Hindlimb muscle (tissue), 1 donor: ENCODE measurements at regions not wholly inside any gene's neighbourhood (a gene's known extent, or its start where the extent isn't known, plus 50 kb on each side); places are given as distances from the start of the nearest gene placed in this dataset.
A peak's percentile ranks its signal among the peaks of the same experiment; 100 is the strongest.
"Not testable (repeated sequence)": the region's sequence is repeated elsewhere in the genome, so short reads cannot be mapped to it uniquely, and the experiment has no call there.

Experiments used
- DNase-seq: peaks from one replicate; pipeline ENCODE4 v3.0.0-alpha.2; 2013

GRCh38 chr9:41367301-41367700, 178.2 kb upstream of the ZNG1F start:
- DNase-seq, result not testable (repeated sequence)

DNA sequence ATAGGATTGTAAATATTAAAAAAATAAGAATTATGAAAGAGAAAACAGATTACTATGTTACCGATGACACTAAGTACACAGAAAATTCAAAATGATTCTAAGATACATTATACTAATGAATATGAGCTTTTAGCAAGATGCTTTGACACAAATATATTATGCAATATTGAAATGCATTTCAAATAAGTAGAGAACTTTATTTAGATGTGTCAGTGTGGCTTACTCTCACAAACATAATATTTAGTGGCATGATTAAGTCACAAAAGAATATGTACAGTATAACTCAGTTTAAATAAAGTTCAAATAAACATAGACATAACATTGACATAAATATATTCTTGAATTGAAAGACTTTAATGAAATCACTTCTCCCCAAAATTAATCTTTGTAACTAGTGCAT, 172.7 kb upstream of the ZNG1F start:
- DNase-seq, result not testable (repeated sequence)

- DNase-seq, result peak; percentile 42
Measured at GRCh38 chr9:41359116-41359515, 170.0 kb upstream of the ZNG1F start.

DNA sequence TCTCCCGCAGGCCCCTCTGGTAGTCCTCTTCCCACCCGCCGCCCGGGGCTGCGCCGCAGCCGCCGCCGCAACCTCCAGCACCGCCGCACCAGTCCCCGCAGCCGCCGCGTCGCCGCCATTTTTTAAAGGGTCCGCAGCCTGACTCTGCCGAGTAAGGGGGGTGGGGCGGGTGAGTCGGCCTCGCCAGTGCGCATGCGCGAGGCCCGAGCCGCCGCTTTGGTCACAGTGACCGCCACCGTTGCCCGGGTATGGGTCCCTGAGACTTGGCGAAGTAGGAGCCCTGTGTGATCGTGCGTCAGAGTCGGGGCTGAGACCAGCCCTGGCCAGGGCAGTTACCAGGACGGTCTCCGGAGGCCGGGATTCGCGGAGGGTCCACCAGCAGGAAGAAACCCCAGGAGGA, 169.6 kb upstream of the ZNG1F start:
- DNase-seq, result peak; percentile 84

- DNase-seq, result not testable (repeated sequence)
Measured at GRCh38 chr9:41357918-41358404, 168.8 kb upstream of the ZNG1F start.

DNA sequence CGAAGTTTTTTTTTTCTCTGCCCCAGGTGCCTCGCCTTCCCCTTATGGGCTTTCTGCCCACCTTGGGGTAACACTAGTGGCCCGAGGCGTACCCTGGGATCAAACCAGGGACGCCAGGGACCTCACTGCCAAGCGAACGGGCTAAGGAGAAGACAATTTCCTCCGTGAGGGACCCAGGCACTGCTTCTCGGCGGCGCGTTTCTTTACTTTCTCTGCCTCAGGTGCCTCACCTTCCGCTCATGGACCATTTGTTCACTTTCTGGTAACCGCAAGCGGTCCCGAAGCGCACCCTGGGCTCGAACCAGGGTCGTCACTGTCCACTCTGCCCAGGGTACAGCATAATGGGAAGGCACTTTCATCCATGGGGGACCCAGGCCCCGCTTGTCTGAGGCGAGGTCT, 168.2 kb upstream of the ZNG1F start:
- not testable (repeated sequence) for DNase-seq

- not testable (repeated sequence) for DNase-seq
Measured at GRCh38 chr9:41356588-41357349, 167.7 kb upstream of the ZNG1F start.

- not testable (repeated sequence) for DNase-seq
Measured at GRCh38 chr9:41355712-41356450, 166.8 kb upstream of the ZNG1F start.

GRCh38 chr9:41354978-41355377, 165.9 kb upstream of the ZNG1F start:
- not testable (repeated sequence) for DNase-seq

DNA sequence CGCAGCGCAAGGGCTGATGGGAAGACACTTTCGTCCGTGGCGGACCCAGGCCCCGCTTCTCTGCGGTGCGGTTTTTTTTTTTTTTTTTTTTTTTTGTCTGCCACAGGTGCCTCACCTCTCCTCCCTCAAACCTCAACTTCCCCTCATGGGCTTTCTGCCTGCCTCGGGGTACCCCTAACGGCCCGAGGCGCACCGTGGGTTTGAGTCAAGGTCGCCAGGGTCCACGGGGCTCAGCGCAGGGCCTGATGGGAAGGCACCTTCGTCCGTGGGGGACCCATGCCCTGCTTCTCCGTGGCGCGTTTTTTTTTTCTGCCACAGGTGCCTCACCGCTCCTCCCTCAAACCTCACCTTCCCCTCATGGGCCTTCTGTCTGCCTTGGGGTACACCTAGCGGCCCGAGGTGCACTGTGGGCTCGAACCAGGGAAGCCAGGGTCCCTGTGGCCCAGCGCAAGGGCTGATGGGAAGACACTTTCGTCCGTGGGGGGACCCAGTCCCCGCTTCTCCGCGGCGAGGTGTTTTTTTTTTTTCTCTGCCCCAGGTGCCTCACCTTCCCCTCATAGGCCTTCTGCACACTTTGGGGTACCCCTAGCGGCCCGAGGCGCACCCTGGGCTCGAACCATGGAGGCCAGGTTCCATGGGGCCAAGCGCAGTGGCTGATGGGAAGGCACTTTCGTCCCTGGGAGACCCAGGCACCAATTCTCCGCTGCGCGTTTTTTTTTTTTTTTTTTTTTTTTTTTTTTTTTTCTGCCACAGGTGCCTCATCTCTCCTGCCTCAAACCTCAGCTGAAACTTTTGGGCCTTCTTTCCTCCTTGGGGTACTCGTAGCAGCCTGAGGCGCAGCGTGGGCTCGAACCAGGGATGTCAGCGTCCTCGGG, 165.2 kb upstream of the ZNG1F start:
- DNase-seq, result not testable (repeated sequence)

GRCh38 chr9:41353026-41353425, 163.9 kb upstream of the ZNG1F start:
- not testable (repeated sequence) for DNase-seq

DNA sequence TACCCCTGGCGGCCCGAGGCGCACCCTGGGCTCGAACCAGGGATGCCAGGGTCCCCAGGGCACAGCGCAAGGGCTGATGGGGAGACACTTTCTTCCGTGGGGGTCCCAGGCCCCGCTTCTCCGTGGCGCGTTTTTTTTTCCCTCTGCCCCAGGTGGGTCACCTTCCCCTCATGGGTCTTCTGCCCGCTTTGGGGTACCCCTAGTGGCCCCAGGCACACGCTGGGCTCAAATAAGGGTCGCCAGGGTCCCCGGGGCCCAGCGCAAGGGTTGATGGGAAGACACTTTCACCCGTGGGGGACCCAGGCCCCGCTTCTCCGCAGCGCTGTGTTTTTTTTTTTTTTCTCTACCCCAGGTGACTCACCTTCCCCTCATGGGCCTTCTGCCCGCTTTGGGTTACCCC, 163.3 kb upstream of the ZNG1F start:
- not testable (repeated sequence) for DNase-seq

GRCh38 chr9:41347893-41348292, 158.8 kb upstream of the ZNG1F start:
- not testable (repeated sequence) for DNase-seq

DNA sequence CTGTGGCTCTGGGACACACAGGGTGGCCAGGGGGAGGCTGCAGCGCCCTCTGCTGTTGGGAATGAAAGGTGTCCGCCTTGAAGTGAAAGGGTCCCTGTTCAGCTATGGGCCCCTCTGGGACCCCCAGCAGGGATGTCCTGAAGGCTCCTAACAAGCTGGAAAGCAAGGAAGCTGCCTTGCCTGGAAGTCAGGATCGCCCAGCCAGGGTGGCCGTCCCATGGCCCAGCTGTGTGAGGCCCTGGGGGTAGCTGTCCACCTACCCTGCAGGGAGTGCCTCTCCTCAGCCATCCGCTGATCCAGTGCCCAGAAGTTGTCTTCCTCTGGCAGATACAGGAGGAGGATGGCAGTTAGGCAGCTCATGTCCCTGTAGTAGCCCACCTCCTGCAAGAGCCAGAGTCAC, 143.4 kb upstream of the ZNG1F start:
- not testable (repeated sequence) for DNase-seq

- not testable (repeated sequence) for DNase-seq
Measured at GRCh38 chr9:41321277-41321676, 132.2 kb upstream of the ZNG1F start.

GRCh38 chr9:41308953-41309352, 119.8 kb upstream of the ZNG1F start:
- DNase-seq, result not testable (repeated sequence)

DNA sequence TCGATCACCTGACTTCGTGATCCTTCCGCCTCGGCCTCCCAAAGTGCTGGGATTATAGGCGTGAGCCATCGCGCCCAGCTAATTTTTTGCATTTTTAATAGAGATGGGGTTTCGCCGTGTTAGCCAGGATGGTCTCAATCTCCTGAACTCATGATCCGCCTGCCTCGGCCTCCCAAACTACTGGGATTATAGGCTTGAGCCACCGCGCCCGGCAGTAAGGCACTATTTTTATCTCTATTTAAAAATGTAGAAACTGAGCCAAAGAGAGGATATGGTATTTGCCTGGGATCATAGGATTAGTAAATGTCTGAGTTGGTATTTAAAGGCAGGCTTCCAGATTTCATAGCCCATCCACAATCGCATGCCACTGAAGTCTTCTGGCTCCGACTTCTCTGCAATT, 96.6 kb upstream of the ZNG1F start:
- DNase-seq, result not testable (repeated sequence)

DNA sequence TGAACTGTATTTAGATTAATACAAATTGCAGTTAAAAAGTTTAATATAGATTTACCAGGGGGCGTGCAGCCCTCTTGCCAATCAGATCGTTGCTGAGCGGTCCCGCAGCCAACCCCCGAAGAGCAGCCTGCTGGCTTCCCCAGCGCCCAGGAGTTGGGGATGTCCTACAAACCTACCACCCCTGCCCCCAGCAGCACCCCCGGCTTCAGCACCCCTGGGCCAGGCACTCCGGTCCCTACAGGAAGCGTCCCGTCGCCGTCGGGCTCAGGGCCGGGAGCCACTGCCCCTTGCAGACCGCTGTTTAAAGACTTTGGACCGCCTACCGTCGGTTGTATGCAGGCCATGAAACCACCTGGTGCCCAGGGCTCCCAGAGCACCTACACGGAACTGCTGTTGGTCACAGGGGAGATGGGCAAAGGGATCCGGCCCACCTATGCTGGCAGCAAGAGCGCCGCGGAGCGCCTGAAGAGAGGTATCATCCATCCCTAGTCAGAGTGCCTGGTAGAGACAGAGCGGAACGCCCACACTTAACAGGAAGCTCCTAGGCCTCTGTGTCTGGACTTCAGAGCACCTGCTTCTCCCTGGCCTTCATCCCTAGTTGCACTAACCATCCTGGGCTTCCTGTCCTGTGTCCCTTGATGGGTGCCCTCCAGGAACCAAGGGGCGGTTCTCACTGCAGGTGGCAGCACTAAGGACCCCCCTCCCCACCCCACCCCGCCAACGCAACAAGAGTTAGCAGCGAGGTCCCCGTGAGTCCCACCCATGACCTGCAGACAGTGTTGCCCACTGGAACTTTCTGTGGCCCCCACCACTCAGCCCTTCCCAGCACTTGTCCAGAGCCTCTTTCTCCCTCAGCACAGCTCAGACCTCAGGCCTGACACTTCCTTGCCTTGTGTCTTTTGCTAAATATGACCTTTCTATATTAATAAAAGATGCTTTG, 91.5 kb upstream of the ZNG1F start:
- DNase-seq, result not testable (repeated sequence)

DNA sequence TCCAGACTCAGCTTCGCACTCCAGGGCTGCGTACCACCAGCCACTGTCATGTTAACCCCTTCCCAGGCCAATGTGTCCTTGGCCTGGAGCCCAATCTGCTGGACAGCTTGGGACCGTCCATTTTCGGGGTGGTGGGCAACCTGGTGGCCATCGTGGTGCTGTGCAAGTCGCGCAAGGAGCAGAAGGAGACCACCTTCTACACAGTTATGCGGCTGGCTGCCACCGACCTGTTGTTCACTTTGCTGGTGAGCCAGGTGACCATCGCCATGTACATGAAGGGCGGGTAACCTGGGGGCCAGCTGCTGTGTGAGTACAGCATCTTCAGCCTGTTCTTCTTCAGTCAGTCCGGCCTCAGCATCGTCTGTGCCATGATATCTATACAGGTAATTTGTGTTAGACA, 90.3 kb upstream of the ZNG1F start:
- not testable (repeated sequence) for DNase-seq

DNA sequence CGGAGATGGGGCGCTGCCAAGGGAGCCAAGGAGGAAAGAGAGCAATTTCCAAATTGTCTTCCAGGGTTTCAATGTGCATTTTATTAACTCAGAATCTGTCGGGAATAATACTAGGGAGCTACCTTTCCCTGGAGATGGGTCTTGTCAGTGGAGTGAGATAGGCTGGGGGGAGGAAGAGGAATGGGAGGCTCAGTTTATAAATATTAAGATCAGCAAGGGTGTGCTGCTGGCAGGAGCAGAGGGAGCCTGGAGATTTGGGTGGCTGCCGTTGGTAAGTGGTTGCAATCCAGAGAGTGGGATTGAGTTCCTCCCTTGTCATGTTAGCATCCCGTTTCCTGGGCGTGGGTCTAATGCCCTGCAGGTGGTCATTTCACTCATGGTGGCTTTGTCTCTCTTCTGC, 89.9 kb upstream of the ZNG1F start:
- DNase-seq, result not testable (repeated sequence)

DNA sequence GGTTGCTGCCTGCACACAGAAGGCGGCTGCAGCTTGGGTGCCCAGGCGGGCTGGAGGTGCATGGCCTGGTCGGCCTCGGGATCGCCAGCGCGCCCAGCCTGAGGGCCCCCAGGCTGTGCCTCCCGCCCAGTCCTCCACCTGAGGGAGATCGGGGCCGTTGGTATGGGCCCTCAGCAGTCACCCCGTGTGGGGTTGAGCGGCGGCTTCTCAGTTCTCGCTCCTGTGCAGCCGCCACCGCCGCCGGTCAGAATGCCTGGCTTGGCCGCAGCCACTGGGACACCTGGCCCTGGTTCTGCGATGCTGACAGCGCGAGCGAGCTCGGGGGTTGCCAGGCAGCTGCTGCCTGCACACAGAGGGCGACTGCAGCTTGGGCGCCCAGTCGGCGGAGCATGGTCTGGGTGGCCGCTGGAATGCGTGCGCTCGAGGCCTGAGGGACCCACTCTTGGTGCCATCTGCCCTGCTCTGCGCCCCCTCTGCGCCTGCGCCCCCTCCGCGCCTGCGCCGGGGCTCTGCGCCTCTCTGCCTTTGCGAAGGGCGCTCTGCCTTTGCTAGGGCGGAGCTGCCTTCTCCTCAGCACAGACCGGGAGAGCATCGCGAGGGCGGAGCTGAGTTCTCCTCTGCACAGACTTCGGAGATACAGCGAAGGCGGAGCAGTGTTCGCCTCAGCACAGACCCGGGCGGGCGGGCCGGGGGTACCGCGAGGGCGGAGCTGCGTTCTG, 84.6 kb upstream of the ZNG1F start:
- DNase-seq, result peak; percentile 49
